WTC11 (cell line): ENCODE measurements at regions not wholly inside any gene's neighbourhood (a gene's known extent, or its start where the extent isn't known, plus 50 kb on each side); places are given as distances from the start of the nearest gene placed in this dataset.

Source experiments
- ATAC-seq: fragments of 200-7000 bp; cut with Tn5 transposase; 2 replicates; pipeline ENCODE4 v1.10.0; 2021; ENCODE audit warnings: mild to moderate bottlenecking, moderate library complexity
- CTCF ChIA-PET: fragments of 300-600 bp; sonication (Branson Sonifier 250); formaldehyde crosslinking; loops from one replicate; lab custom pipeline; 2021; ENCODE audit warnings: antibody characterized with exemption; lab: Charles Lee
- POLR2A ChIA-PET: fragments of 350-600 bp; sonication (Branson Sonifier 250); formaldehyde crosslinking; loops from one replicate; lab custom pipeline; 2021; ENCODE audit warnings: antibody characterized with exemption; lab: Charles Lee
- DNase-seq: peaks from one replicate; pipeline ENCODE4 v3.0.0; 2021; ENCODE audit warnings: low spot score
- H3K27ac Mint-ChIP-seq: 2 replicates; pipeline ENCODE4 v1.8.0; 2021; ENCODE audit warnings: mixed read lengths
- H3K27me3 Mint-ChIP-seq: 2 replicates; pipeline ENCODE4 v1.8.0; 2021; ENCODE audit warnings: low read depth, mild to moderate bottlenecking, moderate library complexity, mixed read lengths
- H3K36me3 Mint-ChIP-seq: 2 replicates; pipeline ENCODE4 v1.8.0; 2021; ENCODE audit warnings: mixed read lengths
- H3K4me1 Mint-ChIP-seq: 2 replicates; pipeline ENCODE4 v1.8.0; 2022; ENCODE audit warnings: mixed read lengths
- H3K4me3 Mint-ChIP-seq: 2 replicates; pipeline ENCODE4 v1.8.0; 2021; ENCODE audit warnings: mild to moderate bottlenecking, moderate library complexity, mixed read lengths
- H3K9me3 Mint-ChIP-seq: 2 replicates; pipeline ENCODE4 v1.8.0; 2021; ENCODE audit warnings: mixed read lengths
- CBFB ChIP-seq: sonication (generic); formaldehyde crosslinking; IDR thresholded peaks from 2 replicates; pipeline ENCODE4 v1.8.1; 2022; ENCODE audit warnings: mild to moderate bottlenecking, low read depth, missing genetic modification reagents
- CDX4 ChIP-seq: fragments of 250-450 bp; sonication (Bioruptor Pico); IDR thresholded peaks from 2 replicates; pipeline ENCODE4 v1.9.0; 2021; ENCODE audit warnings: moderate library complexity, mild to moderate bottlenecking, inconsistent platforms, borderline replicate concordance
- CREM ChIP-seq: sonication (generic); formaldehyde crosslinking; IDR thresholded peaks from 2 replicates; pipeline ENCODE4 v1.8.1; 2022; ENCODE audit warnings: mild to moderate bottlenecking, missing genetic modification reagents, moderate library complexity
- ERG ChIP-seq: fragments of 250-450 bp; sonication (Bioruptor Pico); IDR thresholded peaks from 2 replicates; pipeline ENCODE4 v1.8.0; 2021; ENCODE audit warnings: mild to moderate bottlenecking
- FOXK1 ChIP-seq: sonication (generic); formaldehyde crosslinking; IDR thresholded peaks from 2 replicates; pipeline ENCODE4 v1.8.0; 2022; ENCODE audit warnings: mild to moderate bottlenecking, moderate library complexity, missing genetic modification reagents
- GABPB1 ChIP-seq: sonication (generic); formaldehyde crosslinking; IDR thresholded peaks from 2 replicates; pipeline ENCODE4 v1.8.1; 2023; ENCODE audit warnings: mild to moderate bottlenecking, missing genetic modification reagents
- KAT7 ChIP-seq: sonication (generic); formaldehyde crosslinking; IDR thresholded peaks from 2 replicates; pipeline ENCODE4 v1.8.1; 2023; ENCODE audit warnings: missing genetic modification reagents, mild to moderate bottlenecking, borderline replicate concordance
- MAX ChIP-seq: sonication (generic); formaldehyde crosslinking; IDR thresholded peaks from 2 replicates; pipeline ENCODE4 v1.8.0; 2022; ENCODE audit warnings: mild to moderate bottlenecking, missing genetic modification reagents
- MLX ChIP-seq: sonication (generic); formaldehyde crosslinking; IDR thresholded peaks from 2 replicates; pipeline ENCODE4 v1.8.1; 2023; ENCODE audit warnings: mild to moderate bottlenecking, missing genetic modification reagents, moderate library complexity
- NR1H2 ChIP-seq: sonication (generic); formaldehyde crosslinking; IDR thresholded peaks from 2 replicates; pipeline ENCODE4 v1.9.0; 2021; ENCODE audit warnings: mild to moderate bottlenecking, moderate library complexity, missing genetic modification reagents
- NR2C2 ChIP-seq: sonication (generic); formaldehyde crosslinking; IDR thresholded peaks from 2 replicates; pipeline ENCODE4 v1.8.0; 2022; ENCODE audit warnings: mild to moderate bottlenecking, missing genetic modification reagents
- PREB ChIP-seq: sonication (generic); formaldehyde crosslinking; IDR thresholded peaks from 2 replicates; pipeline ENCODE4 v1.8.1; 2022; ENCODE audit warnings: mild to moderate bottlenecking, missing genetic modification reagents, moderate library complexity, borderline replicate concordance
- PRRX2 ChIP-seq: fragments of 250-450 bp; sonication (Bioruptor Pico); IDR thresholded peaks from 2 replicates; pipeline ENCODE4 v1.8.0; 2021; ENCODE audit warnings: mild to moderate bottlenecking
- SMAD3 ChIP-seq: sonication (generic); formaldehyde crosslinking; IDR thresholded peaks from 2 replicates; pipeline ENCODE4 v1.8.0; 2022; ENCODE audit warnings: missing genetic modification reagents, mild to moderate bottlenecking, borderline replicate concordance
- SP1 ChIP-seq: sonication (generic); formaldehyde crosslinking; conservative IDR thresholded peaks from 2 replicates; pipeline ENCODE4 v1.8.1; 2022; ENCODE audit warnings: missing genetic modification reagents
- TCF7 ChIP-seq: sonication (generic); formaldehyde crosslinking; IDR thresholded peaks from 2 replicates; pipeline ENCODE4 v1.8.0; 2022; ENCODE audit warnings: mild to moderate bottlenecking, low read depth, missing genetic modification reagents, moderate library complexity
- USF1 ChIP-seq: sonication (generic); formaldehyde crosslinking; IDR thresholded peaks from 2 replicates; pipeline ENCODE4 v1.8.0; 2022; ENCODE audit warnings: mild to moderate bottlenecking, missing genetic modification reagents
- USF2 ChIP-seq: sonication (generic); formaldehyde crosslinking; IDR thresholded peaks from 2 replicates; pipeline ENCODE4 v1.8.1; 2023; ENCODE audit warnings: mild to moderate bottlenecking, missing genetic modification reagents, moderate library complexity
- ZBTB21 ChIP-seq: sonication (generic); formaldehyde crosslinking; IDR thresholded peaks from 2 replicates; pipeline ENCODE4 v1.8.1; 2023; ENCODE audit warnings: mild to moderate bottlenecking, missing genetic modification reagents, borderline replicate concordance
- ZNF219 ChIP-seq: sonication (generic); formaldehyde crosslinking; IDR thresholded peaks from 2 replicates; pipeline ENCODE4 v1.8.0; 2023; ENCODE audit warnings: missing genetic modification reagents, mild to moderate bottlenecking, borderline replicate concordance
- ZNF416 ChIP-seq: fragments of 250-450 bp; sonication (Bioruptor Pico); IDR thresholded peaks from 2 replicates; pipeline ENCODE4 v1.9.0; 2021; ENCODE audit warnings: mild to moderate bottlenecking, inconsistent platforms
- ZNF423 ChIP-seq: fragments of 250-450 bp; sonication (Bioruptor Pico); IDR thresholded peaks from 2 replicates; pipeline ENCODE4 v2.1.2; 2022; ENCODE audit warnings: mild to moderate bottlenecking, moderate library complexity
- TF ChIP-seq, protein P1 (sequence below): fragments of 250-450 bp; sonication (Bioruptor Pico); conservative IDR thresholded peaks from 2 replicates; pipeline ENCODE4 v1.9.0; 2021; ENCODE audit warnings: mild to moderate bottlenecking

DNA sequence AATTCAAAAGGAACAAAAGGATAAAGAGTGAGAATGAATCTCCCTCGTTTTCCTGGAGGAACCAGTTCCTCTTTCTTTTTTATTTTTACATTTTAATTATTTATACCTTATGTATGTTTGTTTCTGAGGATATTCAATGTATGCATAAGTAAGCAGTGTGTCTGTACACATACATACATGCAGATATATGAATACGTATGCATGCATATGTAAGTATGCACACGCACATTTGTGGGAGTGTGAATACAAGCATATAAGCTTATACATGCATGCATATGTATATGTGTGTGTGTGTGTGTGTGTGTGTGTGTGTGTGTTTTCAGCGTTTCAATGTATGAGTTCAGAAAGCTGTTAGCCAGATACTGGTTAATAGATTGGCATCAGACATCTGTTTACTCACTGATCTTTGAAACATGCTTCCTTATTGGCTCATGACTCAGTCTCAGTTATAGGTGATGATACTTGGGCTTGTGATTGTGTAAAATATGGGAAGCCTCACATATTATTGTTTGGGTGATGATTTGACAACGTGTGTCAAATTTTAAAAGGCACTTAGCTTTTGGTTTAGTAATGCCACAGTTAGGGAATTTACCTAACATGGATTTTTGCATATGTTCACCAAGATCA, 279.7 kb upstream of the TRIB2 start:
- Mint-ChIP-seq H3K4me1 (peaks cover 31% of the 10 kb centered on the region), H3K4me3 (no peak overlapping the region), H3K36me3 (peaks cover 9% of the 10 kb centered on the region), H3K27me3 (no peaks in the 10 kb centered on the region), H3K9me3 (peaks cover 11% of the 10 kb centered on the region), H3K27ac (no peak overlapping the region)
- POLR2A ChIA-PET: interaction anchor here (0.7 kb wide), 2 partner anchors 67 to 121 kb away, joined by 4 read pairs; no protein-coding TSS in a partner anchor
- TF ChIP-seq, protein P1, sequence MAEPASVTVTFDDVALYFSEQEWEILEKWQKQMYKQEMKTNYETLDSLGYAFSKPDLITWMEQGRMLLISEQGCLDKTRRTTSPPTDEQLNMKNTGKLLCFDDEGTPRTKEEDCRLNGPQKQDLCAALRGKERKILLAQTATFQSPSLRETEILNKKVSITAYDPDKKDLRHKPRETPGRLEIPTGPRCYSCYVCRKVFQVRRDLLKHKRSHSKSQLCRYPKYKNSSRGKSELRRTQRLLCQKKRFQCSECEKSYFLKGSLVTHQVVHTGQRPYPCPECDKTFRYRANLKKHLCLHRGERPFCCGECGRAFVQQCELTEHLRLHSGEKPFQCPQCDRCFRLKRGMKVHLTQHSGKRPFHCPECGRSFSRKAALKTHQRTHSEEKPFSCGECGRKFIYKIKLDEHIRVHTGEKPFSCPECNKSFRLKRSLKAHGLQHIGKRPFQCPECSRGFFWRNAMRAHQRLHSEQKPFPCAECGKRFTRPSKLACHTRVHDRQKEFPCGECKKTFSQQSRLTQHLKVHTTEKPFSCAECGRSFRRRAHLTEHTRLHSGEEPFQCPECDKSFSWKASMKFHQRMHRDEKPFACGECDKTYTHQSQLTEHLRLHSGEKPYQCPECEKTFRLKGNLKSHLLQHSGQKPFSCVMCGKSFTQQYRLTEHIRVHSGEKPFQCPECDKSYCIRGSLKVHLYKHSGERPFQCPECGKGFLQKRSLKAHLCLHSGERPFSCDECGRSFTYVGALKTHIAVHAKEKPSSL: no peak
- TF ChIP-seq CREM (no peak), ZBTB21 (no peak), ERG (CRISPR knock-in tag) (no peak), SP1 (CRISPR knock-in tag) (no peak)
- DNase-seq: no peak
- CTCF ChIA-PET: interaction anchor here (1.8 kb wide), 1 partner anchor 279 kb away, joined by 8 read pairs; the partner anchor contains the start of gene TRIB2
- ATAC-seq: no peak

- DNase-seq: no peak
- CTCF ChIA-PET: no interaction called here
- ATAC-seq: no peak
- Mint-ChIP-seq H3K27me3 (no peaks in the 10 kb centered on the region), H3K4me1 (peaks cover 38% of the 10 kb centered on the region), H3K4me3 (no peak overlapping the region), H3K27ac (no peak overlapping the region), H3K36me3 (peaks cover 14% of the 10 kb centered on the region), H3K9me3 (peaks cover 18% of the 10 kb centered on the region)
- POLR2A ChIA-PET: no interaction called here
- TF ChIP-seq PRRX2 (CRISPR knock-in tag) (no peak), NR2C2 (no peak), USF2 (no peak), TCF7 (CRISPR knock-in tag) (no peak), NR1H2 (CRISPR knock-in tag) (no peak), ZNF423 (CRISPR knock-in tag) (no peak), KAT7 (no peak), CREM (no peak), SMAD3 (no peak), PREB (CRISPR knock-in tag) (no peak), MAX (CRISPR knock-in tag) (no peak), CDX4 (CRISPR knock-in tag) (no peak), MLX (CRISPR knock-in tag) (no peak), FOXK1 (no peak), ZNF416 (CRISPR knock-in tag) (no peak), USF1 (CRISPR knock-in tag) (no peak), ZNF219 (no peak), GABPB1 (CRISPR knock-in tag) (no peak), CBFB (CRISPR knock-in tag) (no peak)
- TF ChIP-seq, protein P1: no peak
Measured at GRCh38 chr2:12440731-12441130, 276.0 kb upstream of the TRIB2 start.
